H9 (cell line): ENCODE measurements at regions not wholly inside any gene's neighbourhood (a gene's known extent, or its start where the extent isn't known, plus 50 kb on each side); places are given as distances from the start of the nearest gene placed in this dataset.

ENCODE experiments used
- DNase-seq: peaks from one replicate; pipeline ENCODE4 v3.0.0-alpha.2; 2017
- H2AFZ ChIP-seq: one replicate; pipeline ENCODE4 v1.6.1; 2013; ENCODE audit warnings: mild to moderate bottlenecking, low read length, control low read depth, moderate library complexity
- H2AK5ac ChIP-seq: 2 replicates; pipeline ENCODE4 v1.6.1; 2013; ENCODE audit warnings: low read length, control low read depth, mixed read lengths; ENCODE audit not compliant: insufficient read length
- H2BK120ac ChIP-seq: one replicate; pipeline ENCODE4 v1.6.1; 2013; ENCODE audit warnings: low read depth, mild to moderate bottlenecking, low read length, control low read depth, inconsistent platforms; ENCODE audit not compliant: poor library complexity, severe bottlenecking
- H2BK12ac ChIP-seq: 2 replicates; pipeline ENCODE4 v1.6.1; 2013; ENCODE audit warnings: low read length, control low read depth, mixed read lengths, low read depth; ENCODE audit not compliant: insufficient read length
- H2BK15ac ChIP-seq: 2 replicates; pipeline ENCODE4 v1.6.1; 2013; ENCODE audit warnings: low read depth, low read length, control low read depth
- H2BK20ac ChIP-seq: one replicate; pipeline ENCODE4 v1.6.1; 2013; ENCODE audit warnings: low read depth, mild to moderate bottlenecking, low read length, control low read depth, inconsistent platforms; ENCODE audit not compliant: poor library complexity, severe bottlenecking
- H2BK5ac ChIP-seq: 2 replicates; pipeline ENCODE4 v1.6.1; 2013; ENCODE audit warnings: low read length, control low read depth, mixed read lengths; ENCODE audit not compliant: insufficient read length
- H3K14ac ChIP-seq: 2 replicates; pipeline ENCODE4 v1.6.1; 2013; ENCODE audit warnings: low read length, control low read depth; ENCODE audit not compliant: insufficient read depth
- H3K18ac ChIP-seq: 2 replicates; pipeline ENCODE4 v1.6.1; 2013; ENCODE audit warnings: low read depth, mild to moderate bottlenecking, mixed read lengths, low read length, control low read depth; ENCODE audit not compliant: insufficient read length
- H3K23ac ChIP-seq: 2 replicates; pipeline ENCODE4 v1.6.1; 2013; ENCODE audit warnings: low read length, control low read depth, mixed read lengths, low read depth; ENCODE audit not compliant: insufficient read length
- H3K23me2 ChIP-seq: 2 replicates; pipeline ENCODE4 v1.6.1; 2013; ENCODE audit warnings: low read depth, mild to moderate bottlenecking, mixed read lengths, low read length, control low read depth; ENCODE audit not compliant: insufficient read length, poor library complexity, severe bottlenecking
- H3K27ac ChIP-seq: 2 replicates; pipeline ENCODE4 v1.5.1; 2013; ENCODE audit warnings: low read length, control low read depth, mixed read lengths, low read depth; ENCODE audit not compliant: insufficient read length
- H3K27me3 ChIP-seq: 2 replicates; pipeline ENCODE4 v1.6.1; 2013; ENCODE audit warnings: low read length, control low read depth, inconsistent platforms; ENCODE audit not compliant: insufficient read depth
- H3K4ac ChIP-seq: 2 replicates; pipeline ENCODE4 v1.6.1; 2013; ENCODE audit warnings: low read depth, mild to moderate bottlenecking, control low read depth, inconsistent platforms, low read length, moderate library complexity
- H3K4me1 ChIP-seq: 2 replicates; pipeline ENCODE4 v1.6.1; 2013; ENCODE audit warnings: low read length, control low read depth, inconsistent platforms; ENCODE audit not compliant: insufficient read depth
- H3K4me2 ChIP-seq: 2 replicates; pipeline ENCODE4 v1.6.1; 2013; ENCODE audit warnings: low read length, control low read depth, mixed read lengths; ENCODE audit not compliant: insufficient read length, insufficient read depth
- H3K56ac ChIP-seq: 2 replicates; pipeline ENCODE4 v1.6.1; 2013; ENCODE audit warnings: low read depth, mild to moderate bottlenecking, mixed read lengths, low read length, control low read depth; ENCODE audit not compliant: insufficient read length
- H3K79me1 ChIP-seq: 2 replicates; pipeline ENCODE4 v1.6.1; 2013; ENCODE audit warnings: low read depth, mild to moderate bottlenecking, moderate library complexity, low read length, control low read depth, inconsistent platforms; ENCODE audit not compliant: insufficient read depth, poor library complexity, severe bottlenecking
- H3K79me2 ChIP-seq: 2 replicates; pipeline ENCODE4 v1.6.1; 2013; ENCODE audit warnings: low read length, control low read depth, inconsistent platforms; ENCODE audit not compliant: insufficient read depth
- H3K9ac ChIP-seq: 2 replicates; pipeline ENCODE4 v1.6.1; 2013; ENCODE audit warnings: low read length, control low read depth, mixed read lengths; ENCODE audit not compliant: insufficient read length; ENCODE audit errors: extremely low read depth
- H3K9me3 ChIP-seq: one replicate; pipeline ENCODE4 v1.6.1; 2013; ENCODE audit warnings: low read depth, low read length, inconsistent platforms; ENCODE audit not compliant: control insufficient read depth
- H3T11ph ChIP-seq: one replicate; pipeline ENCODE4 v1.6.1; 2013; ENCODE audit warnings: mild to moderate bottlenecking, low read length, control low read depth, inconsistent platforms
- H4K20me1 ChIP-seq: one replicate; pipeline ENCODE4 v1.6.1; 2013; ENCODE audit not compliant: control insufficient read depth, insufficient read length, insufficient read depth
- H4K5ac ChIP-seq: 2 replicates; pipeline ENCODE4 v1.6.1; 2013; ENCODE audit warnings: low read depth, mild to moderate bottlenecking, mixed read lengths, low read length, control low read depth; ENCODE audit not compliant: insufficient read length
- H4K8ac ChIP-seq: replicated peaks from 2 replicates; pipeline ENCODE4 v1.6.1; 2013; ENCODE audit warnings: low read length, control low read depth, mixed read lengths, low read depth; ENCODE audit not compliant: insufficient read length
- H4K91ac ChIP-seq: 2 replicates; pipeline ENCODE4 v1.6.1; 2013; ENCODE audit warnings: low read depth, mild to moderate bottlenecking, moderate library complexity, mixed read lengths, low read length, control low read depth; ENCODE audit not compliant: insufficient read length
- H3K27ac Mint-ChIP-seq, 3 experiments: 2 replicates in 2 of 3; 3 replicates in 1 of 3; pipeline ENCODE4 v1.8.0; 2020 to 2021; ENCODE audit warnings: mixed read lengths in 3 of 3, mild to moderate bottlenecking in 1 of 3, moderate library complexity in 1 of 3
- H3K27me3 Mint-ChIP-seq: 2 replicates; pipeline ENCODE4 v1.8.0; 2021; ENCODE audit warnings: low read depth, mild to moderate bottlenecking, moderate library complexity, mixed read lengths
- H3K36me3 Mint-ChIP-seq, 3 experiments: 2 replicates in 2 of 3; 3 replicates in 1 of 3; pipeline ENCODE4 v1.8.0; 2020 to 2021; ENCODE audit warnings: low read depth in 3 of 3, mixed read lengths in 3 of 3; ENCODE audit not compliant: insufficient read depth in 1 of 3
- H3K4me1 Mint-ChIP-seq, 2 experiments: 2 replicates each; pipeline ENCODE4 v1.8.0; 2020; ENCODE audit warnings: mixed read lengths in 2 of 2
- H3K4me3 Mint-ChIP-seq, 2 experiments: 2 replicates in 1 of 2; 3 replicates in 1 of 2; pipeline ENCODE4 v1.8.0; 2020 to 2021; ENCODE audit warnings: mild to moderate bottlenecking in 2 of 2, mixed read lengths in 2 of 2, moderate library complexity in 1 of 2
- H3K9me3 Mint-ChIP-seq, 2 experiments: 2 replicates in 1 of 2; 3 replicates in 1 of 2; pipeline ENCODE4 v1.8.0; 2020; ENCODE audit warnings: mild to moderate bottlenecking in 2 of 2, mixed read lengths in 2 of 2, moderate library complexity in 1 of 2
- CTCF ChIP-seq: fragments of 200-600 bp; sonication (generic); conservative IDR thresholded peaks from 3 replicates; pipeline ENCODE4 v1.8.0; 2021; ENCODE audit warnings: antibody characterized with exemption, mild to moderate bottlenecking
- WGBS: extraction: QIAGEN DNeasy Blood & Tissue Kit; methylation state at CpG from one replicate; pipeline ENCODE4 v1.1.7; 2013; ENCODE audit warnings: missing lambda C conversion rate, low lambda C conversion rate, mixed read lengths; ENCODE audit not compliant: insufficient read length; ENCODE audit errors: extremely low coverage; 5-methylcytosine and 5-hydroxymethylcytosine counted together

GRCh38 chr5:125505115-125505514, 758.7 kb upstream of the ZNF608 start:
- H3K4me1 ChIP-seq, result no peaks in the 10 kb centered on the region; the same call in 1 of the 2 replicates
- no peak overlapping the region for H3K18ac ChIP-seq
- H2BK5ac ChIP-seq, result no peak overlapping the region
- H4K91ac ChIP-seq, result no peak overlapping the region
- H3K23ac ChIP-seq, result no peak overlapping the region
- H3K23me2 ChIP-seq, result no peaks in the 10 kb centered on the region
- no peak overlapping the region for H4K8ac ChIP-seq
- no peak overlapping the region for H2AFZ ChIP-seq
- H3K9me3 ChIP-seq, result no peaks in the 10 kb centered on the region
- no peak overlapping the region for H3K4me2 ChIP-seq
- peaks cover 3% of the 10 kb centered on the region in 2 experiments; a peak in 4 of 5 replicates for H3K9me3 Mint-ChIP-seq
- H3K27ac ChIP-seq, result no peak overlapping the region
- H3K27ac Mint-ChIP-seq, result no peak overlapping the region
- no peaks in the 10 kb centered on the region for H3K79me2 ChIP-seq
- no peaks in the 10 kb centered on the region for H3K79me1 ChIP-seq
- H3T11ph ChIP-seq, result no peak overlapping the region
- no peak overlapping the region for H2BK12ac ChIP-seq
- DNase-seq, result no peak
- no peak overlapping the region for H2BK15ac ChIP-seq
- H4K5ac ChIP-seq, result no peak overlapping the region
- no peaks in the 10 kb centered on the region for H4K20me1 ChIP-seq
- H2AK5ac ChIP-seq, result no peak overlapping the region
- WGBS, result no CpG with 5 or more reads among the region's 3 CpGs
- no peak overlapping the region for H3K56ac ChIP-seq
- H2BK20ac ChIP-seq, result no peak overlapping the region
- no peak overlapping the region for H3K14ac ChIP-seq
- peaks cover 0 to 11% (median 0%) of the 10 kb centered on the region in 3 experiments; a peak in 3 of 7 replicates for H3K36me3 Mint-ChIP-seq
- no peak overlapping the region for H3K4me3 Mint-ChIP-seq
- no peak overlapping the region for H3K9ac ChIP-seq
- H3K27me3 ChIP-seq, result no peaks in the 10 kb centered on the region
- no peak for TF ChIP-seq CTCF
- H3K4me1 Mint-ChIP-seq, result peaks cover 5 to 17% of the 10 kb centered on the region in 2 experiments
- H3K27me3 Mint-ChIP-seq, result no peaks in the 10 kb centered on the region
- H2BK120ac ChIP-seq, result no peak overlapping the region
- H3K4ac ChIP-seq, result no peak overlapping the region
